ENCODE measurements at regions not wholly inside any gene's neighbourhood (a gene's known extent, or its start where the extent isn't known, plus 50 kb on each side); places are given as distances from the start of the nearest gene placed in this dataset.

GRCh38 chr13:76754414-76754813 is 131.8 kb downstream of the KCTD12 start:
- Histone ChIP-seq H3K9ac (ENCODE audit: insufficient read depth, low read length) (no peak overlapping the region), H3K9me3 (ENCODE audit: control insufficient read depth, insufficient read depth, low read depth, low read length) (no peaks in the 10 kb centered on the region), H3K79me2 (ENCODE audit: control insufficient read depth, insufficient read depth, low read length) (no peaks in the 10 kb centered on the region), H3K36me3 (ENCODE audit: control insufficient read depth, insufficient read depth, low read length) (no peaks in the 10 kb centered on the region), H3K4me1 (ENCODE audit: control insufficient read depth, extremely low read depth, insufficient read depth, low read length) (no peaks in the 10 kb centered on the region), H3K27ac (ENCODE audit: insufficient read depth, low read length) (no peak overlapping the region), H2AFZ (ENCODE audit: low read length) (no peak overlapping the region), H3K4me3 (replicated peaks in 1 of 4; ENCODE audit: control extremely low read depth in 1 of 4, insufficient read depth in 1 of 4, low read depth in 3 of 4, low read length in 4 of 4) (no peak overlapping the region), H3K4me2 (ENCODE audit: extremely low read depth, insufficient read depth, low read length) (no peak overlapping the region), H4K20me1 (ENCODE audit: control insufficient read depth, extremely low read depth, insufficient read depth, low read length) (no peaks in the 10 kb centered on the region), H3K27me3 (ENCODE audit: control insufficient read depth, insufficient read depth, low read length) (no peaks in the 10 kb centered on the region)
- DNase-seq (ENCODE audit: low read depth in 2 of 2): peak; percentile 40 to 58
- TF ChIP-seq EZH2 (IDR thresholded peaks at IDR 0.05; ENCODE audit: low read length, missing control alignments): no peak
- TF ChIP-seq CTCF (conservative IDR thresholded peaks at IDR 0.05 in 1 of 2, IDR thresholded peaks at IDR 0.05 in 1 of 2; ENCODE audit: low read depth in 1 of 2, low read length in 2 of 2): no peak

GRCh38 chr13:76751278-76751677 is 134.9 kb downstream of the KCTD12 start:
- H3K4me1 ChIP-seq (ENCODE audit: control insufficient read depth, extremely low read depth, insufficient read depth, low read length): no peaks in the 10 kb centered on the region
- no peaks in the 10 kb centered on the region for H3K9me3 ChIP-seq (ENCODE audit: control insufficient read depth, insufficient read depth, low read depth, low read length)
- no peak overlapping the region for H3K4me2 ChIP-seq (ENCODE audit: extremely low read depth, insufficient read depth, low read length)
- no peak overlapping the region for H3K27ac ChIP-seq (ENCODE audit: insufficient read depth, low read length)
- no peaks in the 10 kb centered on the region for H3K36me3 ChIP-seq (ENCODE audit: control insufficient read depth, insufficient read depth, low read length)
- no peak overlapping the region for H2AFZ ChIP-seq (ENCODE audit: low read length)
- no peak overlapping the region for H3K9ac ChIP-seq (ENCODE audit: insufficient read depth, low read length)
- TF ChIP-seq EZH2 (IDR thresholded peaks at IDR 0.05; ENCODE audit: low read length, missing control alignments) (no peak), CTCF (conservative IDR thresholded peaks at IDR 0.05 in 1 of 2, IDR thresholded peaks at IDR 0.05 in 1 of 2; ENCODE audit: low read depth in 1 of 2, low read length in 2 of 2) (no peak)
- H3K4me3 ChIP-seq (replicated peaks in 1 of 4; ENCODE audit: control extremely low read depth in 1 of 4, insufficient read depth in 1 of 4, low read depth in 3 of 4, low read length in 4 of 4): no peak overlapping the region
- H3K79me2 ChIP-seq (ENCODE audit: control insufficient read depth, insufficient read depth, low read length): no peaks in the 10 kb centered on the region
- no peaks in the 10 kb centered on the region for H3K27me3 ChIP-seq (ENCODE audit: control insufficient read depth, insufficient read depth, low read length)
- no peak for DNase-seq (ENCODE audit: low read depth in 2 of 2)
- no peaks in the 10 kb centered on the region for H4K20me1 ChIP-seq (ENCODE audit: control insufficient read depth, extremely low read depth, insufficient read depth, low read length)

GRCh38 chr13:76750126-76750525 is 136.1 kb downstream of the KCTD12 start:
- no peak overlapping the region for H3K4me3 ChIP-seq (replicated peaks in 1 of 4; ENCODE audit: control extremely low read depth in 1 of 4, insufficient read depth in 1 of 4, low read depth in 3 of 4, low read length in 4 of 4)
- no peak overlapping the region for H3K9ac ChIP-seq (ENCODE audit: insufficient read depth, low read length)
- no peak overlapping the region for H3K27ac ChIP-seq (ENCODE audit: insufficient read depth, low read length)
- H3K79me2 ChIP-seq (ENCODE audit: control insufficient read depth, insufficient read depth, low read length): no peaks in the 10 kb centered on the region
- H3K4me2 ChIP-seq (ENCODE audit: extremely low read depth, insufficient read depth, low read length): no peak overlapping the region
- H2AFZ ChIP-seq (ENCODE audit: low read length): no peak overlapping the region
- H3K27me3 ChIP-seq (ENCODE audit: control insufficient read depth, insufficient read depth, low read length): no peaks in the 10 kb centered on the region
- no peaks in the 10 kb centered on the region for H3K9me3 ChIP-seq (ENCODE audit: control insufficient read depth, insufficient read depth, low read depth, low read length)
- H3K4me1 ChIP-seq (ENCODE audit: control insufficient read depth, extremely low read depth, insufficient read depth, low read length): no peaks in the 10 kb centered on the region
- H4K20me1 ChIP-seq (ENCODE audit: control insufficient read depth, extremely low read depth, insufficient read depth, low read length): no peaks in the 10 kb centered on the region
- no peaks in the 10 kb centered on the region for H3K36me3 ChIP-seq (ENCODE audit: control insufficient read depth, insufficient read depth, low read length)
- TF ChIP-seq CTCF (conservative IDR thresholded peaks at IDR 0.05 in 1 of 2, IDR thresholded peaks at IDR 0.05 in 1 of 2; ENCODE audit: low read depth in 1 of 2, low read length in 2 of 2) (no peak), EZH2 (IDR thresholded peaks at IDR 0.05; ENCODE audit: low read length, missing control alignments) (no peak)
- DNase-seq (ENCODE audit: low read depth in 2 of 2): no peak

All from fibroblast of lung (primary cell).